ENCODE measurements at regions not wholly inside any gene's neighbourhood (a gene's known extent, or its start where the extent isn't known, plus 50 kb on each side); places are given as distances from the start of the nearest gene placed in this dataset.

DNA sequence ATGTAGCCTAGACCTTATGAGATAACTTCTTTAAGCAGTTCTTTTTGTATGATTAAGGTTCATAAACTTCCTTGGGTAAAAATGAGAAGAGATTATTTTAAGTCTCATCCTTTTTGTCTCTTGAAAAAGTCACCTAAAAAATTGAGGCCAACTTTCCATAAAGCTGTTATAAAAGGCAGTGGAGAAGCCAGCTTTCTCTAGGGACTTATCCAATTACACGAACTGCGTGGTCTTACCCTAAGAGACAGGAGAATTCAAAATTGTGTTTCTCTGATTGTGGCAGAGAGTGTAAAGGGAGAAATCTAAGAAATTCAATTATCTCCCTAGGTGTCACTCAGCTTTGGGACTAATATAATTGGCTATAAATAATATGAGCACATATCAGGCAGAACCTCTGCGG, 262.0 kb downstream of the SHOX2 start:
- no peak overlapping the region for H3K56ac ChIP-seq (ENCODE audit: insufficient read length, low read depth, low read length)
- TF ChIP-seq, protein P1, sequence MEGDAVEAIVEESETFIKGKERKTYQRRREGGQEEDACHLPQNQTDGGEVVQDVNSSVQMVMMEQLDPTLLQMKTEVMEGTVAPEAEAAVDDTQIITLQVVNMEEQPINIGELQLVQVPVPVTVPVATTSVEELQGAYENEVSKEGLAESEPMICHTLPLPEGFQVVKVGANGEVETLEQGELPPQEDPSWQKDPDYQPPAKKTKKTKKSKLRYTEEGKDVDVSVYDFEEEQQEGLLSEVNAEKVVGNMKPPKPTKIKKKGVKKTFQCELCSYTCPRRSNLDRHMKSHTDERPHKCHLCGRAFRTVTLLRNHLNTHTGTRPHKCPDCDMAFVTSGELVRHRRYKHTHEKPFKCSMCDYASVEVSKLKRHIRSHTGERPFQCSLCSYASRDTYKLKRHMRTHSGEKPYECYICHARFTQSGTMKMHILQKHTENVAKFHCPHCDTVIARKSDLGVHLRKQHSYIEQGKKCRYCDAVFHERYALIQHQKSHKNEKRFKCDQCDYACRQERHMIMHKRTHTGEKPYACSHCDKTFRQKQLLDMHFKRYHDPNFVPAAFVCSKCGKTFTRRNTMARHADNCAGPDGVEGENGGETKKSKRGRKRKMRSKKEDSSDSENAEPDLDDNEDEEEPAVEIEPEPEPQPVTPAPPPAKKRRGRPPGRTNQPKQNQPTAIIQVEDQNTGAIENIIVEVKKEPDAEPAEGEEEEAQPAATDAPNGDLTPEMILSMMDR (conservative IDR thresholded peaks at IDR 0.05) = no peak
- WGBS (ENCODE audit: extremely low coverage, insufficient read length, low lambda C conversion rate) = no CpG with 5 or more reads among the region's 3 CpGs

More for the DNA sequence above, 262.0 kb downstream of the SHOX2 start:
- no peak overlapping the region for H2BK20ac ChIP-seq (ENCODE audit: low read depth, low read length, poor library complexity, severe bottlenecking)
- no peak overlapping the region for H2BK12ac ChIP-seq (ENCODE audit: insufficient read length, low read depth, low read length)
- DNase-seq = no peak
- no peaks in the 10 kb centered on the region for H3K4me1 ChIP-seq (ENCODE audit: insufficient read depth, low read length)
- H2BK5ac ChIP-seq (ENCODE audit: insufficient read length, low read length) = no peak overlapping the region
- H3K27me3 Mint-ChIP-seq (ENCODE audit: low read depth) = no peaks in the 10 kb centered on the region; the same call in none of the 2 replicates
- H3K27ac ChIP-seq (ENCODE audit: insufficient read length, low read depth, low read length) = no peak overlapping the region
- no peak overlapping the region for H3T11ph ChIP-seq (ENCODE audit: low read length)
- H2BK120ac ChIP-seq (ENCODE audit: low read depth, low read length, poor library complexity, severe bottlenecking) = no peak overlapping the region
- H2BK15ac ChIP-seq (ENCODE audit: low read depth, low read length) = no peak overlapping the region
- no peaks in the 10 kb centered on the region for H3K9me3 ChIP-seq (ENCODE audit: control insufficient read depth, low read depth, low read length)
- no peak overlapping the region for H2AFZ ChIP-seq (ENCODE audit: low read length)
- H3K4me3 Mint-ChIP-seq = no peak overlapping the region
- H3K18ac ChIP-seq (ENCODE audit: insufficient read length, low read depth, low read length) = no peak overlapping the region
- no peak overlapping the region for H3K23ac ChIP-seq (ENCODE audit: insufficient read length, low read depth, low read length)
- H3K14ac ChIP-seq (ENCODE audit: insufficient read depth, low read length) = no peak overlapping the region
- no peak overlapping the region for H4K8ac ChIP-seq (replicated peaks; ENCODE audit: insufficient read length, low read depth, low read length)
- no peaks in the 10 kb centered on the region for H3K27me3 ChIP-seq (ENCODE audit: insufficient read depth, low read length)
- no peaks in the 10 kb centered on the region for H3K36me3 Mint-ChIP-seq (ENCODE audit: insufficient read depth in 1 of 3, low read depth in 3 of 3)
- H4K20me1 ChIP-seq (ENCODE audit: control insufficient read depth, insufficient read depth, insufficient read length) = no peaks in the 10 kb centered on the region
- H3K23me2 ChIP-seq (ENCODE audit: insufficient read length, low read depth, low read length, poor library complexity, severe bottlenecking) = no peaks in the 10 kb centered on the region
- no peak overlapping the region for H3K9ac ChIP-seq (ENCODE audit: extremely low read depth, insufficient read length, low read length)
- no peaks in the 10 kb centered on the region for H3K9me3 Mint-ChIP-seq
- H3K27ac Mint-ChIP-seq = no peak overlapping the region
- H3K79me2 ChIP-seq (ENCODE audit: insufficient read depth, low read length) = no peaks in the 10 kb centered on the region
- no peak overlapping the region for H4K91ac ChIP-seq (ENCODE audit: insufficient read length, low read depth, low read length)
- no peak overlapping the region for H3K4ac ChIP-seq (ENCODE audit: low read depth, low read length)
- H2AK5ac ChIP-seq (ENCODE audit: insufficient read length, low read length) = no peak overlapping the region
- no peaks in the 10 kb centered on the region for H3K79me1 ChIP-seq (ENCODE audit: insufficient read depth, low read depth, low read length, poor library complexity, severe bottlenecking)
- H3K4me1 Mint-ChIP-seq = no peaks in the 10 kb centered on the region
- no peak overlapping the region for H3K4me2 ChIP-seq (ENCODE audit: insufficient read depth, insufficient read length, low read length)
- no peak overlapping the region for H4K5ac ChIP-seq (ENCODE audit: insufficient read length, low read depth, low read length)

Measured in H9 (cell line).